ENCODE measurements at regions not wholly inside any gene's neighbourhood (a gene's known extent, or its start where the extent isn't known, plus 50 kb on each side); places are given as distances from the start of the nearest gene placed in this dataset.

- ATAC-seq: peak; percentile 33
Observed at GRCh38 chr10:78335691-78336401, 302.2 kb downstream of the RPS24 start.

DNA sequence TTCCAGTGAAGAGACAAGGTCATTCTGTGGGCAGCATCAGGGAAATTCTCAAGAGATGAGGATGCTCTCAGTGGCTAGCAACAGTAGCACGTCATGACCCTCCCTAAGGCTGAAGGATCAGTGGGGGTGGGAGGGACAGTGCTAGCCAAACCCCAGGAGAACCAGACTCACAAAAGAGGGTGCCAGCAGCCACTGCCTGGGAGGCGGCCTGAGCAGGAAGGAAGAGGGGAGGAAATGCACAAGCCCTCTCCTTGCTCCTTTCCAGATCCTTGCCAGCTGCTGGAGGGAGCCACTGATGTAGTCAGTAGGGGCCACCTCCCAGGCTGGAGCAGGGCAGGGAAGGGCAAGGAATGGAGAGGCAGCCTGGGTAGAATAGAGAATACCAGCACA is 302.7 kb downstream of the RPS24 start:
- no peak overlapping the region for H3K9ac ChIP-seq (ENCODE audit: low read length)
- ChIA-PET POLR2A (ENCODE audit: unreplicated experiment) (no interaction called here), CTCF (no interaction called here)
- 0 out of 2 replicates have a peak, but pooled peaks cover 5% of the 10 kb centered on the region for H3K9me2 ChIP-seq (replicated peaks; ENCODE audit: low read length)
- intact Hi-C loops (cut with micrococcal nuclease): loop anchor here (10.0 kb wide), 1 partner anchor 58 kb away; no protein-coding TSS in a partner anchor
- ATAC-seq (peak; percentile 9; the same call in 1 of the 2 replicates), DNase-seq (peak; percentile 41)
- no peak overlapping the region for H3K4me2 ChIP-seq (ENCODE audit: low read length)
- no peaks in the 10 kb centered on the region for H3F3A ChIP-seq (ENCODE audit: low read length, unreplicated experiment)
- H2AFZ ChIP-seq (ENCODE audit: low read length): no peak overlapping the region
- H4K20me1 ChIP-seq (ENCODE audit: low read length): no peaks in the 10 kb centered on the region
- H3K27me3 ChIP-seq (ENCODE audit: low read length): peaks cover 35% of the 10 kb centered on the region
- no peaks in the 10 kb centered on the region; the same call in 1 of the 2 replicates for H3K4me1 ChIP-seq (ENCODE audit: insufficient read depth, low read length)
- no peaks in the 10 kb centered on the region for H3K9me3 ChIP-seq (ENCODE audit: low read length)
- H3K4me3 ChIP-seq (ENCODE audit: low read length): no peak overlapping the region
- H3K36me3 ChIP-seq (ENCODE audit: low read depth, low read length): no peaks in the 10 kb centered on the region
- TF ChIP-seq EZH2phosphoT487 (IDR thresholded peaks at IDR 0.05; ENCODE audit: borderline replicate concordance, low read length): no peak
- TF ChIP-seq EZH2 (IDR thresholded peaks at IDR 0.05; ENCODE audit: low read length, unreplicated experiment): no peak
- no peak for TF ChIP-seq CTCF (conservative IDR thresholded peaks at IDR 0.05; ENCODE audit: low read depth, low read length)
- no peaks in the 10 kb centered on the region for H3K79me2 ChIP-seq (ENCODE audit: low read length)
- H3K27ac ChIP-seq (ENCODE audit: low read length): no peak overlapping the region
- no TSS peak for BruUV-seq (replicated peaks)

More at GRCh38 chr10:78335691-78336401, 302.2 kb downstream of the RPS24 start:
- Histone ChIP-seq H3K4me1 (ENCODE audit: insufficient read depth, low read length) (no peaks in the 10 kb centered on the region; the same call in 1 of the 2 replicates), H3K4me3 (ENCODE audit: low read length) (no peak overlapping the region), H3K9me2 (replicated peaks; ENCODE audit: low read length) (0 out of 2 replicates have a peak, but pooled peaks cover 5% of the 10 kb centered on the region), H2AFZ (ENCODE audit: low read length) (no peak overlapping the region), H4K20me1 (ENCODE audit: low read length) (no peaks in the 10 kb centered on the region), H3K27me3 (ENCODE audit: low read length) (peaks cover 37% of the 10 kb centered on the region), H3K9ac (ENCODE audit: low read length) (no peak overlapping the region), H3K36me3 (ENCODE audit: low read depth, low read length) (no peaks in the 10 kb centered on the region), H3F3A (ENCODE audit: low read length, unreplicated experiment) (no peaks in the 10 kb centered on the region), H3K4me2 (ENCODE audit: low read length) (no peak overlapping the region), H3K79me2 (ENCODE audit: low read length) (no peaks in the 10 kb centered on the region), H3K9me3 (ENCODE audit: low read length) (no peaks in the 10 kb centered on the region), H3K27ac (ENCODE audit: low read length) (no peak overlapping the region)
- POLR2A ChIA-PET (ENCODE audit: unreplicated experiment): no interaction called here
- no TSS peak for BruUV-seq (replicated peaks)
- peak; percentile 56 for DNase-seq
- TF ChIP-seq EZH2 (IDR thresholded peaks at IDR 0.05; ENCODE audit: low read length, unreplicated experiment) (no peak), EZH2phosphoT487 (IDR thresholded peaks at IDR 0.05; ENCODE audit: borderline replicate concordance, low read length) (no peak), CTCF (conservative IDR thresholded peaks at IDR 0.05; ENCODE audit: low read depth, low read length) (no peak)
- intact Hi-C loops (cut with micrococcal nuclease): loop anchor here (10.0 kb wide), 1 partner anchor 59 kb away; no protein-coding TSS in a partner anchor
- CTCF ChIA-PET: interaction anchor here (0.6 kb wide), 1 partner anchor 791 kb away, joined by 3 read pairs; no protein-coding TSS in a partner anchor

GRCh38 chr10:78337016-78337415 is 303.4 kb downstream of the RPS24 start:
- TF ChIP-seq CTCF (conservative IDR thresholded peaks at IDR 0.05; ENCODE audit: low read depth, low read length): no peak
- TF ChIP-seq EZH2phosphoT487 (IDR thresholded peaks at IDR 0.05; ENCODE audit: borderline replicate concordance, low read length): no peak
- TF ChIP-seq EZH2 (IDR thresholded peaks at IDR 0.05; ENCODE audit: low read length, unreplicated experiment): no peak
- Histone ChIP-seq H3K4me1 (ENCODE audit: insufficient read depth, low read length) (no peaks in the 10 kb centered on the region; the same call in 1 of the 2 replicates), H3F3A (ENCODE audit: low read length, unreplicated experiment) (no peaks in the 10 kb centered on the region), H3K4me2 (ENCODE audit: low read length) (no peak overlapping the region), H3K27me3 (ENCODE audit: low read length) (peaks cover 41% of the 10 kb centered on the region), H3K79me2 (ENCODE audit: low read length) (no peaks in the 10 kb centered on the region), H3K36me3 (ENCODE audit: low read depth, low read length) (no peaks in the 10 kb centered on the region), H3K9me2 (replicated peaks; ENCODE audit: low read length) (0 out of 2 replicates have a peak, but pooled peaks cover 5% of the 10 kb centered on the region), H4K20me1 (ENCODE audit: low read length) (no peaks in the 10 kb centered on the region), H3K9me3 (ENCODE audit: low read length) (no peaks in the 10 kb centered on the region), H2AFZ (ENCODE audit: low read length) (no peak overlapping the region), H3K4me3 (ENCODE audit: low read length) (no peak overlapping the region), H3K9ac (ENCODE audit: low read length) (no peak overlapping the region), H3K27ac (ENCODE audit: low read length) (no peak overlapping the region)
- BruUV-seq (replicated peaks): no TSS peak
- ChIA-PET POLR2A (ENCODE audit: unreplicated experiment) (no interaction called here), CTCF (interaction anchor here (0.8 kb wide), 1 partner anchor 16 kb away, joined by 3 read pairs; no protein-coding TSS in a partner anchor)
- no peak for ATAC-seq
- DNase-seq: no peak
- intact Hi-C loops (cut with micrococcal nuclease): loop anchor here (10.0 kb wide), 1 partner anchor 58 kb away; no protein-coding TSS in a partner anchor

All from PC-3 (cell line).